CD4-positive, alpha-beta T cell (primary cell): ENCODE measurements at regions not wholly inside any gene's neighbourhood (a gene's known extent, or its start where the extent isn't known, plus 50 kb on each side); places are given as distances from the start of the nearest gene placed in this dataset.

Source experiments
- ATAC-seq: fragments of 200-7000 bp; cut with Tn5 transposase; one replicate; pipeline ENCODE4 v1.10.0; 2022; ENCODE audit warnings: mild to moderate bottlenecking; ENCODE audit not compliant: poor library complexity
- CTCF ChIA-PET: fragments of 350-600 bp; sonication (Branson Sonifier 250); formaldehyde crosslinking; loops from one replicate; lab custom pipeline; 2021; ENCODE audit warnings: antibody characterized with exemption, inconsistent platforms; lab: Charles Lee
- POLR2A ChIA-PET: fragments of 350-600 bp; sonication (Branson Sonifier 250); formaldehyde crosslinking; loops from one replicate; lab custom pipeline; 2021; ENCODE audit warnings: antibody characterized with exemption, inconsistent platforms; lab: Charles Lee
- DNase-seq, 14 experiments: peaks; one replicate each; pipeline ENCODE4 v3.0.0-alpha.2; 2013 to 2020; ENCODE audit warnings: mixed read lengths in 2 of 14
- H3K27ac ChIP-seq, 2 donors: one replicate each; pipeline versions ENCODE4 v1.5.1 to v1.7.0; 2013; ENCODE audit warnings: low read length in 2 of 2, low read depth in 1 of 2, mild to moderate bottlenecking in 1 of 2
- H3K27me3 ChIP-seq, 2 experiments: 1 replicate in 1 of 2; 2 replicates in 1 of 2; pipeline versions ENCODE4 v1.6.1 to v1.7.0; 2013; ENCODE audit warnings: low read length in 2 of 2, control low read depth in 1 of 2, mild to moderate bottlenecking in 1 of 2, moderate library complexity in 1 of 2; ENCODE audit not compliant: insufficient read depth in 2 of 2, control insufficient read depth in 1 of 2
- H3K36me3 ChIP-seq: one replicate; pipeline ENCODE4 v1.6.1; 2013; ENCODE audit warnings: low read length, control low read depth; ENCODE audit not compliant: insufficient read depth
- H3K4me1 ChIP-seq: one replicate; pipeline ENCODE4 v1.6.1; 2013; ENCODE audit warnings: low read length, control low read depth; ENCODE audit not compliant: insufficient read depth
- H3K4me3 ChIP-seq: one replicate; pipeline ENCODE4 v1.5.1; 2013; ENCODE audit warnings: mild to moderate bottlenecking, low read length, moderate library complexity
- H3K9me3 ChIP-seq, 2 experiments: 1 replicate in 1 of 2; 2 replicates in 1 of 2; pipeline versions ENCODE4 v1.6.1 to v1.7.0; 2013; ENCODE audit warnings: low read length in 2 of 2, mild to moderate bottlenecking in 2 of 2, control low read depth in 1 of 2, moderate library complexity in 1 of 2; ENCODE audit not compliant: control insufficient read depth in 1 of 2, insufficient read depth in 1 of 2
- H3K27ac Mint-ChIP-seq: one replicate; pipeline ENCODE4 v1.8.0; 2020; ENCODE audit warnings: mixed read lengths
- H3K27me3 Mint-ChIP-seq: one replicate; pipeline ENCODE4 v1.8.0; 2021; ENCODE audit warnings: mixed read lengths
- H3K36me3 Mint-ChIP-seq: one replicate; pipeline ENCODE4 v1.8.0; 2021; ENCODE audit warnings: low read depth, mixed read lengths
- H3K4me1 Mint-ChIP-seq: one replicate; pipeline ENCODE4 v1.8.0; 2021; ENCODE audit warnings: low read depth, mixed read lengths
- H3K4me3 Mint-ChIP-seq: one replicate; pipeline ENCODE4 v1.8.0; 2020; ENCODE audit warnings: mild to moderate bottlenecking, mixed read lengths
- H3K9me3 Mint-ChIP-seq: one replicate; pipeline ENCODE4 v1.8.0; 2020; ENCODE audit warnings: mixed read lengths
- CTCF ChIP-seq: fragments of 200-600 bp; IDR thresholded peaks from one replicate; pipeline ENCODE4 v1.8.0; 2022; ENCODE audit warnings: antibody characterized with exemption, mild to moderate bottlenecking
- intact Hi-C, 2 experiments: fragments of 100-400 bp; cut with DNase I in 1 of 2; cut with micrococcal nuclease in 1 of 2; formaldehyde crosslinking; loops; one replicate each; pipeline versions ENCODE4 v1.15.1 to v1.9.0; 2023 to 2025; cut with DNase I, micrococcal nuclease

- H3K27me3 ChIP-seq: no peaks in the 10 kb centered on the region
- H3K9me3 ChIP-seq: no peaks in the 10 kb centered on the region
- intact Hi-C loops: no loop called here
- Mint-ChIP-seq H3K4me3 (no peak overlapping the region), H3K9me3 (no peaks in the 10 kb centered on the region), H3K36me3 (no peaks in the 10 kb centered on the region), H3K27ac (no peak overlapping the region), H3K27me3 (no peaks in the 10 kb centered on the region), H3K4me1 (no peaks in the 10 kb centered on the region)
- POLR2A ChIA-PET: no interaction called here
- ATAC-seq: no peak
- no peak overlapping the region for H3K4me3 ChIP-seq
- TF ChIP-seq CTCF: no peak
- H3K4me1 ChIP-seq: no peaks in the 10 kb centered on the region
- H3K27ac ChIP-seq: no peak overlapping the region
- DNase-seq: no peak
- no peaks in the 10 kb centered on the region for H3K36me3 ChIP-seq
- CTCF ChIA-PET: no interaction called here
Observed at GRCh38 chr7:121563177-121563576, 167.1 kb upstream of the FAM3C start.

GRCh38 chr7:121562259-121562658 lies 166.2 kb upstream of the FAM3C start:
- Histone ChIP-seq H3K4me1 (no peaks in the 10 kb centered on the region), H3K27me3 (no peaks in the 10 kb centered on the region), H3K9me3 (no peaks in the 10 kb centered on the region), H3K27ac (no peak overlapping the region), H3K4me3 (no peak overlapping the region), H3K36me3 (no peaks in the 10 kb centered on the region)
- Mint-ChIP-seq H3K4me3 (no peak overlapping the region), H3K9me3 (no peaks in the 10 kb centered on the region), H3K4me1 (no peaks in the 10 kb centered on the region), H3K27me3 (no peaks in the 10 kb centered on the region), H3K27ac (no peak overlapping the region), H3K36me3 (no peaks in the 10 kb centered on the region)
- intact Hi-C loops: no loop called here
- ChIA-PET CTCF (no interaction called here), POLR2A (no interaction called here)
- ATAC-seq (no peak), DNase-seq (no peak)
- TF ChIP-seq CTCF: no peak

- H3K9me3 ChIP-seq: no peaks in the 10 kb centered on the region
- Mint-ChIP-seq H3K36me3 (no peaks in the 10 kb centered on the region), H3K9me3 (no peaks in the 10 kb centered on the region), H3K27me3 (no peaks in the 10 kb centered on the region), H3K27ac (no peak overlapping the region), H3K4me3 (no peak overlapping the region), H3K4me1 (no peaks in the 10 kb centered on the region)
- no peak for TF ChIP-seq CTCF
- no peak for DNase-seq
- no peak overlapping the region for H3K27ac ChIP-seq
- no peak for ATAC-seq
- CTCF ChIA-PET: no interaction called here
- H3K36me3 ChIP-seq: no peaks in the 10 kb centered on the region
- POLR2A ChIA-PET: no interaction called here
- no peak overlapping the region for H3K4me3 ChIP-seq
- intact Hi-C loops: no loop called here
- H3K27me3 ChIP-seq: no peaks in the 10 kb centered on the region
- H3K4me1 ChIP-seq: no peaks in the 10 kb centered on the region
Observed at GRCh38 chr7:121561717-121562116, 165.6 kb upstream of the FAM3C start.
